Heart left ventricle (tissue), 13 donors: ENCODE measurements at regions not wholly inside any gene's neighbourhood (a gene's known extent, or its start where the extent isn't known, plus 50 kb on each side); places are given as distances from the start of the nearest gene placed in this dataset.

Source experiments
- CTCF ChIP-seq, 12 donors: fragments of 200-600 bp; sonication (generic) in 4 of 12; IDR thresholded peaks; one replicate each; pipeline versions ENCODE4 v1.5.0 to v1.8.0; 2018 to 2022; ENCODE audit warnings: antibody characterized with exemption in 12 of 12, mild to moderate bottlenecking in 5 of 12
- POLR2A ChIP-seq, 2 donors: fragments of 450-650 bp; IDR thresholded peaks; one replicate each; pipeline ENCODE4 v1.6.1; 2017; ENCODE audit warnings: antibody characterized with exemption in 2 of 2, mild to moderate bottlenecking in 2 of 2, moderate library complexity in 2 of 2
- donor health status: ischemic (EF 13 %, LVEDD 7.1; RV severe dilation, severe dysfunction).
- donor health status: DM: no; HTN: yes; CAD: no.
- donor health status: DM: no; HTN: no; CAD: no.
- donor health status: ischemic (EF 25% LVEDD 6.9; RV normal size, moderate dysfunction).
- donor health status: ischemic (EF 25% LVEDD 5.7; RV mildly dilated, moderate dysfunction).
- donor health status: ischemic (EF 35%, LVEDD 5.7; RV mildly dilated, moderate dysfunction).
- donor health status: nonischemic (EF 11% LVEDD 7.7; RV severe dilation, severe dysfunction).
- donor health status: DM: yes; HTN: yes; CAD: no.
- donor health status: PGD.
- donor health status: ischemic (EF 29% LVEDD 5.4; RV normal size, mild dysfunction).
- donor health status: nonischemic (EF 23%, LVEDD 6.1; RV moderate dilation, normal function).

DNA sequence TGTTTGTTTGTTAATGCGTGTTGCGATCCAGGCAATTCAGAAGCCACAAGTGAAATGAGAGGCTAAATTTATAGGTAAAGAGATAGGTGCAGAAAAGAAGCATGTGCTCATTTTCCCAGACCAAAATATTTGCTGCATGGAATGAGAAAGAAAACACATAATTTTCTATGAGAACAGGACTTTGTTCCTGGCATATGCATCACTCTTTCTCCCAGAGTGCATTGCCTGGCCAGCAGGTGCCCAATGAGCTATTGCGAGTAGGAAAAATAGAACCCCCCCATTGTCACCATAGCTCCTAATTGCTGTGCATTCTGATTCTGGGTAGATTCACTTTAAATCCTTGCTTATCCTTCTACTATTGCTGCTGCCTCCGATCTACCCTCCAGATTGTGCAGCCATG is 410.4 kb downstream of the PMP22 start:
- no peak for TF ChIP-seq CTCF (IDR thresholded peaks at IDR 0.05)
- no peak for TF ChIP-seq POLR2A (IDR thresholded peaks at IDR 0.05)
